OCI-LY1 (cell line): ENCODE measurements at regions not wholly inside any gene's neighbourhood (a gene's known extent, or its start where the extent isn't known, plus 50 kb on each side); places are given as distances from the start of the nearest gene placed in this dataset.

Experiments used
- CTCF ChIP-seq: fragments of 200-600 bp; sonication (generic), shearing (Covaris generic); IDR thresholded peaks from 2 replicates; pipeline ENCODE4 v1.5.1; 2017; ENCODE audit warnings: mild to moderate bottlenecking, antibody characterized with exemption, low read length, moderate library complexity, mixed read lengths
- EZH2 ChIP-seq: fragments of 200-600 bp; sonication (generic), shearing (Covaris generic); IDR thresholded peaks from 2 replicates; pipeline ENCODE4 v1.8.0; 2017; ENCODE audit warnings: borderline replicate concordance, mixed run types, mild to moderate bottlenecking, antibody characterized with exemption, low read length, moderate library complexity, mixed read lengths

DNA sequence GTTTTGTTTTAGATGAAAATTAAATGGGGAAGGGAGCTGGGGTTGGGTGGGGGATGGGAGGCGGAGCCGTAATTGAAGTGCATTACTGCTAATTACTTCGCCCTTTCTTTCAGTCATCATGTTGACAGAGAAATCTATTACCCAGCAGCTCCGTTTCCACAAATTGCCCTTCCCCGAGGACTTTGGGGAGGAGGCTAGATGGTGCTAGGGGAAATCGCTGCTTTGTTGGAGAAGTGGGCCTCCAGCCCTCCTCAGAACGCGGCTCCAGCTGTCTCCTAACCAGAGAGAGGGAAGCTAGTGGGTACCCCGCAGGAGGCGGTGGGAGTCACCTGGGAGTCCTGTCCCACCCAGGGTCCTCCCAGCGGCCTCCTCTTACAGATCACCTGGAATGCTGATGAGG, 130.9 kb upstream of the MYCN start:
- TF ChIP-seq CTCF (no peak), EZH2 (no peak)
